Stomach (tissue), 8 donors: ENCODE measurements at regions not wholly inside any gene's neighbourhood (a gene's known extent, or its start where the extent isn't known, plus 50 kb on each side); places are given as distances from the start of the nearest gene placed in this dataset.

Experiments
- DNase-seq, 2 donors: peaks; one replicate each; pipeline versions ENCODE4 v3.0.0 to v3.0.0-alpha.2; 2013 to 2019
- H3K27ac ChIP-seq, 5 donors: fragments of 200-600 bp in 4 of 5; sonication (generic) in 4 of 5; one replicate each; pipeline ENCODE4 v1.5.1; 2013 to 2019; ENCODE audit warnings: mild to moderate bottlenecking in 1 of 5, moderate library complexity in 1 of 5
- H3K27me3 ChIP-seq, 3 donors: fragments of 200-600 bp; sonication (generic); one replicate each; pipeline ENCODE4 v1.5.1; 2017 to 2019; ENCODE audit warnings: mixed run types in 1 of 3
- H3K36me3 ChIP-seq, 4 donors: fragments of 200-600 bp; sonication (generic); 1 replicate in 3 of 4; 2 replicates in 1 of 4; pipeline ENCODE4 v1.5.1; 2016 to 2019
- H3K4me1 ChIP-seq, 4 donors: fragments of 200-600 bp; sonication (generic); one replicate each; pipeline ENCODE4 v1.5.1; 2016 to 2019
- H3K4me3 ChIP-seq, 4 donors: fragments of 200-600 bp; sonication (generic) in 3 of 4; one replicate each; pipeline ENCODE4 v1.5.1; 2016 to 2019; ENCODE audit warnings: mild to moderate bottlenecking in 1 of 4
- H3K9me3 ChIP-seq, 4 donors: fragments of 200-600 bp; sonication (generic); one replicate each; pipeline ENCODE4 v1.5.1; 2016 to 2019
- EP300 ChIP-seq: sonication (generic); formaldehyde crosslinking; IDR thresholded peaks from one replicate; pipeline ENCODE4 v1.6.1; 2017; ENCODE audit warnings: antibody characterized with exemption
- POLR2A ChIP-seq, 4 donors: fragments of 450-650 bp; IDR thresholded peaks; one replicate each; pipeline ENCODE4 v1.6.1; 2016; ENCODE audit warnings: antibody characterized with exemption in 4 of 4, control low read depth in 2 of 4, mild to moderate bottlenecking in 1 of 4, moderate library complexity in 1 of 4
- POLR2AphosphoS5 ChIP-seq, 3 donors: sonication (generic); formaldehyde crosslinking; IDR thresholded peaks; one replicate each; pipeline ENCODE4 v1.6.1; 2016; ENCODE audit warnings: antibody characterized with exemption in 3 of 3
- WGBS, 5 donors: extraction: QIAGEN DNeasy Blood & Tissue Kit in 3 of 5; methylation state at CpG; one replicate each; pipeline versions ENCODE4 v1.1.5 to v1.1.7; 2013 to 2018; 5-methylcytosine and 5-hydroxymethylcytosine counted together
- intact Hi-C: fragments of 100-400 bp; cut with DNase I; formaldehyde crosslinking; loops from one replicate; pipeline ENCODE4 v1.15.1; 2023; ENCODE audit warnings: low total_unique reads
- TF ChIP-seq, protein P1 (sequence below), 7 experiments: fragments of 450-650 bp in 4 of 7; fragments of 200-600 bp in 3 of 7; sonication (generic) in 3 of 7; IDR thresholded peaks; one replicate each; pipeline ENCODE4 v1.5.1; 2016 to 2019; ENCODE audit warnings: antibody characterized with exemption in 7 of 7, control low read depth in 2 of 7, mild to moderate bottlenecking in 1 of 7
- donor health status: healthy with polysubstance abuse.
- donor health status: Bipolar disorder and iron deficiency.
- donor health status: healthy.

DNA sequence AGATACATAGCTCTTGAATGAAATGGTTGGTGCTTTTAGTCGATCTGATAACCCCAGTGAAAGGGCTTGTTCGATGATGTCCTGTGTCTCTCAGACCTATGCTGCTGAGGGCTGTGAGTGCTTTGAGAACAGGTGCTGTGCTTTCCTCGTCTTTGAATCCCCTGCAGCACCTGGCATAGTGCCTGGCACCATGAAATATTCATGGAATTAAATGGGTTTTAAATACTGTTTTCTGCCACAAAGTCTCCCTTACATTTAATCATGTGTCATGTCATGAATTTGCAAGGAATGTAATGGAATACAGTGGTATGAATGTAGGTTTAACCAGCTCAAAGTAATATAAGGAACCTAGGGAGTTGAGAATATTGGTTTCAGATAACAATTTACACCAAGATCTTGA lies 220.5 kb upstream of the PRICKLE1 start:
- H3K4me1 ChIP-seq, result no peaks in the 10 kb centered on the region
- H3K27ac ChIP-seq, result no peak overlapping the region
- no peak overlapping the region for H3K4me3 ChIP-seq
- no peaks in the 10 kb centered on the region for H3K36me3 ChIP-seq
- H3K9me3 ChIP-seq, result no peaks in the 10 kb centered on the region
- intact Hi-C loops, result no loop called here
- TF ChIP-seq, protein P1, sequence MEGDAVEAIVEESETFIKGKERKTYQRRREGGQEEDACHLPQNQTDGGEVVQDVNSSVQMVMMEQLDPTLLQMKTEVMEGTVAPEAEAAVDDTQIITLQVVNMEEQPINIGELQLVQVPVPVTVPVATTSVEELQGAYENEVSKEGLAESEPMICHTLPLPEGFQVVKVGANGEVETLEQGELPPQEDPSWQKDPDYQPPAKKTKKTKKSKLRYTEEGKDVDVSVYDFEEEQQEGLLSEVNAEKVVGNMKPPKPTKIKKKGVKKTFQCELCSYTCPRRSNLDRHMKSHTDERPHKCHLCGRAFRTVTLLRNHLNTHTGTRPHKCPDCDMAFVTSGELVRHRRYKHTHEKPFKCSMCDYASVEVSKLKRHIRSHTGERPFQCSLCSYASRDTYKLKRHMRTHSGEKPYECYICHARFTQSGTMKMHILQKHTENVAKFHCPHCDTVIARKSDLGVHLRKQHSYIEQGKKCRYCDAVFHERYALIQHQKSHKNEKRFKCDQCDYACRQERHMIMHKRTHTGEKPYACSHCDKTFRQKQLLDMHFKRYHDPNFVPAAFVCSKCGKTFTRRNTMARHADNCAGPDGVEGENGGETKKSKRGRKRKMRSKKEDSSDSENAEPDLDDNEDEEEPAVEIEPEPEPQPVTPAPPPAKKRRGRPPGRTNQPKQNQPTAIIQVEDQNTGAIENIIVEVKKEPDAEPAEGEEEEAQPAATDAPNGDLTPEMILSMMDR (IDR thresholded peaks at IDR 0.05), result no peak
- TF ChIP-seq EP300 (no peak), POLR2AphosphoS5 (IDR thresholded peaks at IDR 0.05) (no peak), POLR2A (IDR thresholded peaks at IDR 0.05) (no peak)
- no peaks in the 10 kb centered on the region for H3K27me3 ChIP-seq
- no peak for DNase-seq
- 52 to 77% (median 73%) methylated on average over 3 of the region's 3 CpGs for whole genome bisulfite sequencing, 5 donors

DNA sequence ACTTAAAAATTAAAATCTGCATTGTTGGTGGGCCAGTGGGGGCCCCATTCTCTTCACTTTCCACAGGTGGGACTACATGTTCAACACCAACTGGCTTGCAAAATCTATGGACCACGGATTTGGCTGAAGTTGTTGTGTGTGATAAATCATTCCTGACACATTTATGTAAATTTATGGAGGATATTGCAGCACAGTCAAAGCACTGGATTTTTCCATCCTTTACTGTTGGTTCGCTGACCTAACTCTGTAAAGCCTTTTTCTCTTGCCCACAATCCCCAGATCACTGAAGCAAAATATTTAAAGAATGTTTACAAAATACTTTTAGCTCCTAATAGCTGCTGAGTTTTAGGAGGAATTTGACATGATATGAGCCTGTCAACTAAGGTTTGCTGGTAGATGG lies 219.7 kb upstream of the PRICKLE1 start:
- 48 to 79% (median 66%) methylated on average over 2 of the region's 2 CpGs for WGBS, 5 donors
- H3K36me3 ChIP-seq, result no peaks in the 10 kb centered on the region
- H3K27me3 ChIP-seq, result no peaks in the 10 kb centered on the region
- no peak for DNase-seq
- intact Hi-C loops, result no loop called here
- TF ChIP-seq, protein P1 (IDR thresholded peaks at IDR 0.05), result no peak
- H3K27ac ChIP-seq, result no peak overlapping the region
- H3K4me3 ChIP-seq, result no peak overlapping the region
- H3K4me1 ChIP-seq, result no peaks in the 10 kb centered on the region
- no peaks in the 10 kb centered on the region for H3K9me3 ChIP-seq

DNA sequence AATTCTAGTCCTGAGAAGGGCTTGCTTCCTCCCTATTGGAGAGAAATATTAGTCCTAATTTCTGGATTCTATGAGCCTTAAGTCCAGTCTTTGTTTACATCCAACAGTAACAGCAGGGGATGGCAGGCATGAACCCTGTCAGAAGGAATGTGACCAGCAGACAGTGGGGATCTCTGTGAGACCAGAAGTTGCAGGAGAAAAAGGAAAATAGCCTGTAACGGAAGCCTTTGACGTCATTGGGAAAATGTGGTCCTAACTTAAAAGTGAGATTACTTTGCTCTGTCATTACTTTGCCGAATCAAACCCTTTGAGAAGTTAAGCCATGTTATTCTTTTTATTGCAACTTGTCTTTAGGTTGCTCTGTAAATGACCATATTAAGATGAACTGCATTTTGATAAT lies 218.2 kb upstream of the PRICKLE1 start:
- no peak for DNase-seq
- no peak overlapping the region for H3K27ac ChIP-seq

DNA sequence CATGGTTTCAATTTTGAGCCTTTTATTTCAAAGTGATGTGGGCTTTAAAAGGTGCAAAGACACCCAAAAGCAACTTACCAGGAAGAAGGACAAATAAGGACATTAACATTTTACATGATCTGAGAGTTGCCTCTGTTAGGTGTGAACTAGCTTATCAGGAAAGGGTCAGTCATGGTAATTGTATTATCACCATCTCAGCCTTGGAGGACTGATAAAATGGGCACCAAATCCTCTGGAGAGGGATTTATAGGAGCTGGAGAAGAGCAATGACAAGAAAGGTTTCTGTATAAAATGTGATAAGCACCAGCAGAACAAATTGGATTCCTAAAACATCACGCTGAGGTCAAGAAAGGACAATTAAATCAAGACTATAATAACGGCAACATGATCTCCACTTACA lies 217.7 kb upstream of the PRICKLE1 start:
- Histone ChIP-seq H3K27me3 (no peaks in the 10 kb centered on the region), H3K4me1 (no peaks in the 10 kb centered on the region), H3K9me3 (no peaks in the 10 kb centered on the region), H3K27ac (no peak overlapping the region), H3K4me3 (no peak overlapping the region), H3K36me3 (no peaks in the 10 kb centered on the region)
- DNase-seq, result no peak
- TF ChIP-seq EP300 (no peak), POLR2AphosphoS5 (IDR thresholded peaks at IDR 0.05) (no peak)
- TF ChIP-seq, protein P1 (IDR thresholded peaks at IDR 0.05), result no peak
- WGBS, 5 donors, result 88 to 95% (median 92%) methylated on average over 2 of the region's 2 CpGs
- intact Hi-C loops, result no loop called here

More for the DNA sequence above, 218.2 kb upstream of the PRICKLE1 start:
- Histone ChIP-seq H3K4me3 (no peak overlapping the region), H3K27me3 (no peaks in the 10 kb centered on the region), H3K9me3 (no peaks in the 10 kb centered on the region), H3K36me3 (no peaks in the 10 kb centered on the region), H3K4me1 (no peaks in the 10 kb centered on the region)
- TF ChIP-seq, protein P1 (IDR thresholded peaks at IDR 0.05), result no peak
- TF ChIP-seq POLR2AphosphoS5 (IDR thresholded peaks at IDR 0.05) (no peak), EP300 (no peak), POLR2A (IDR thresholded peaks at IDR 0.05) (no peak)
- 85 to 95% (median 88%) methylated on average over 3 of the region's 3 CpGs for WGBS, 5 donors
- intact Hi-C loops, result no loop called here

DNA sequence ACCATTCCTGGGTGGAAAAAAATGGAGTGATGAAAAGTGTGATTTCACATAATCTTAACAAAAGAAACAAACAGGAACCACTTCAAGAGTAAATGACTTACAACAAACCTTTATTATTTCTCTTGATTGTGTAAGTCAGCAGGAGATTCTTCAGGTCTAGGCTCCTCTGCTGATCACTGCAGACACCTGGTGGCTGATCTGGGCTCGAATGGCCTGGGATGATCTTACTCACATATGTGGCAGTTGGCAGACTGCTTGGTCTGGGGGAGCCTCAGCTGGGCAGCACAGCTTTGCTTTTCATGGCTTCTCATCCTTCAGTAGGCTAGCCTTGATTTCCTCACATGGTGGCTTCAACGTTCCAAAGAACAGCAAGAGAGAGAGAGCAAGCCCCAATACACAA lies 215.4 kb upstream of the PRICKLE1 start:
- no peaks in the 10 kb centered on the region for H3K9me3 ChIP-seq
- H3K36me3 ChIP-seq, result no peaks in the 10 kb centered on the region
- TF ChIP-seq POLR2AphosphoS5 (IDR thresholded peaks at IDR 0.05) (no peak), EP300 (no peak), POLR2A (IDR thresholded peaks at IDR 0.05) (no peak)
- TF ChIP-seq, protein P1 (IDR thresholded peaks at IDR 0.05), result no peak
- H3K27me3 ChIP-seq, result no peaks in the 10 kb centered on the region
- no peak for DNase-seq
- no peak overlapping the region for H3K4me3 ChIP-seq
- H3K27ac ChIP-seq, result no peak overlapping the region
- no peaks in the 10 kb centered on the region for H3K4me1 ChIP-seq
- intact Hi-C loops, result no loop called here
- 75 to 87% (median 83%) methylated on average over 2 of the region's 2 CpGs for WGBS, 5 donors
